Mesendoderm (in vitro differentiated cells): ENCODE measurements at regions not wholly inside any gene's neighbourhood (a gene's known extent, or its start where the extent isn't known, plus 50 kb on each side); places are given as distances from the start of the nearest gene placed in this dataset.

Experiments
- DNase-seq: peaks from one replicate; pipeline ENCODE4 v3.0.0; 2013
- H2AK5ac ChIP-seq: 2 replicates; pipeline ENCODE4 v1.6.1; 2013; ENCODE audit warnings: low read length, inconsistent platforms
- H2BK120ac ChIP-seq: 2 replicates; pipeline ENCODE4 v1.6.1; 2013; ENCODE audit warnings: low read depth, mild to moderate bottlenecking, low read length, moderate library complexity, mixed read lengths
- H2BK15ac ChIP-seq: replicated peaks from 2 replicates; pipeline ENCODE4 v1.6.1; 2013; ENCODE audit warnings: low read depth, mild to moderate bottlenecking, moderate library complexity
- H2BK5ac ChIP-seq: 2 replicates; pipeline ENCODE4 v1.6.1; 2013; ENCODE audit warnings: low read length, inconsistent platforms
- H3K18ac ChIP-seq: 2 replicates; pipeline ENCODE4 v1.6.1; 2013; ENCODE audit warnings: mild to moderate bottlenecking, low read length, mixed read lengths
- H3K23ac ChIP-seq: one replicate; pipeline ENCODE4 v1.6.1; 2013; ENCODE audit warnings: low read length
- H3K27ac ChIP-seq: 2 replicates; pipeline ENCODE4 v1.5.1; 2013; ENCODE audit warnings: low read depth, mild to moderate bottlenecking, inconsistent platforms, low read length, moderate library complexity
- H3K27me3 ChIP-seq: 2 replicates; pipeline ENCODE4 v1.6.1; 2013; ENCODE audit warnings: low read length, control low read depth, mild to moderate bottlenecking, inconsistent platforms; ENCODE audit not compliant: insufficient read depth, poor library complexity
- H3K36me3 ChIP-seq: 2 replicates; pipeline ENCODE4 v1.6.1; 2013; ENCODE audit warnings: low read length, inconsistent platforms; ENCODE audit not compliant: control insufficient read depth, insufficient read depth
- H3K4ac ChIP-seq: one replicate; pipeline ENCODE4 v1.6.1; 2013; ENCODE audit warnings: low read depth, mild to moderate bottlenecking, low read length, moderate library complexity
- H3K4me1 ChIP-seq: 2 replicates; pipeline ENCODE4 v1.6.1; 2013; ENCODE audit warnings: low read depth, low read length, inconsistent platforms; ENCODE audit not compliant: control insufficient read depth
- H3K4me2 ChIP-seq: 2 replicates; pipeline ENCODE4 v1.6.1; 2013; ENCODE audit warnings: low read length
- H3K4me3 ChIP-seq: 2 replicates; pipeline ENCODE4 v1.5.1; 2013; ENCODE audit warnings: mild to moderate bottlenecking, low read length
- H3K56ac ChIP-seq: one replicate; pipeline ENCODE4 v1.6.1; 2013; ENCODE audit warnings: low read length
- H3K79me1 ChIP-seq: 2 replicates; pipeline ENCODE4 v1.6.1; 2013; ENCODE audit warnings: low read length, inconsistent platforms
- H3K79me2 ChIP-seq: 2 replicates; pipeline ENCODE4 v1.6.1; 2013; ENCODE audit warnings: mild to moderate bottlenecking, low read length; ENCODE audit not compliant: control insufficient read depth, insufficient read depth
- H3K9ac ChIP-seq: 2 replicates; pipeline ENCODE4 v1.6.1; 2013; ENCODE audit warnings: low read length, inconsistent platforms
- H4K5ac ChIP-seq: one replicate; pipeline ENCODE4 v1.6.1; 2013; ENCODE audit warnings: low read length
- H4K8ac ChIP-seq: one replicate; pipeline ENCODE4 v1.6.1; 2013; ENCODE audit warnings: low read depth, mild to moderate bottlenecking, control low read depth, low read length, moderate library complexity
- WGBS: extraction: QIAGEN DNeasy Blood & Tissue Kit; methylation state at CpG from one replicate; pipeline ENCODE4 v1.1.7; 2013; ENCODE audit warnings: low lambda C conversion rate, missing lambda C conversion rate; ENCODE audit not compliant: insufficient coverage; ENCODE audit errors: extremely low coverage; 5-methylcytosine and 5-hydroxymethylcytosine counted together

DNA sequence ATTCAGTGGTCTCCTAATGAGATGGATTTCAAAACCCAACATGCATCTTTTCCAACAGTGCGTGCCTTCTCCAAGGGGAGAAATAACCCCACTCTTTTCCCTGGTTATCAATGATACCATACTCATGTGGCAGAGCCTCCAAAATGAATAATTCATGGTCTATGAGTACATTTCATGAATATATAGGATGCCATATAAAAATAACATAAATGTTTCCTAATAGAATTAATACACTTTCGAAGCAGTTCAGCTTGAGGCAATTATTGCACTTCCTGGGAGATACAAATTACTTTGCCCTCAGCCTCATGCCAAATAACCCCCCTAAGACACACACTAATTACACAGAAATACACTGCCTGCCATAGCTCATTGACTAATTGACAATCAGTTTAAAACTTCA lies 318.6 kb downstream of the ZSWIM6 start:
- Histone ChIP-seq H3K36me3 (no peaks in the 10 kb centered on the region), H3K18ac (no peak overlapping the region), H3K4me1 (no peaks in the 10 kb centered on the region), H3K56ac (no peak overlapping the region), H3K9ac (no peak overlapping the region), H3K79me1 (no peaks in the 10 kb centered on the region), H2BK15ac (no peak overlapping the region), H3K4me2 (no peak overlapping the region), H3K23ac (no peak overlapping the region), H3K27me3 (no peaks in the 10 kb centered on the region), H3K4me3 (no peak overlapping the region), H2AK5ac (no peak overlapping the region), H2BK5ac (no peak overlapping the region), H4K8ac (no peak overlapping the region), H3K4ac (no peak overlapping the region), H3K27ac (no peak overlapping the region), H3K79me2 (no peaks in the 10 kb centered on the region), H2BK120ac (no peak overlapping the region), H4K5ac (no peak overlapping the region)
- DNase-seq = no peak
- WGBS = no CpG with 5 or more reads among the region's 2 CpGs

DNA sequence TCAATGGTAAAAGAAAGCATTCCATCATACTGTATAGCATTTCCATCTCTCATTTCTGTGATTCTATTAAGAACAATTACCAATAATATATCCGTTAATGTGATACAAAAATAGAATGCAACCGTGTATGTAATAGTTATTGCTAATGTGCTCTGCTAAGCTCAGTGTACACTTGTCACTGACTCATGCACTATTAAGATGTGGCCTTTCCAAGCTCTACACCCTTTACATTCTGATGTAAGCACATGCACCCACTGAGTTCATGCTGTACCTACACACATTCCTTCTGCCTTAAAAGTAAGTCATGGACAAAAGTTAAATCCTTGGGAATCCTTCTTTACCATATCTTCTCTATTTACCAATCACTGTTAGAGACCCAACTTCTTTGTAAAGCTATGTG lies 319.1 kb downstream of the ZSWIM6 start:
- H3K9ac ChIP-seq = no peak overlapping the region
- H3K79me1 ChIP-seq = no peaks in the 10 kb centered on the region
- no peaks in the 10 kb centered on the region for H3K79me2 ChIP-seq
- no peaks in the 10 kb centered on the region for H3K36me3 ChIP-seq
- H3K4me2 ChIP-seq = no peak overlapping the region
- no peak overlapping the region for H2BK15ac ChIP-seq
- DNase-seq = no peak
- no peaks in the 10 kb centered on the region for H3K4me1 ChIP-seq
- no peak overlapping the region for H3K18ac ChIP-seq
- no peak overlapping the region for H3K4ac ChIP-seq
- no peak overlapping the region for H2BK5ac ChIP-seq
- no peak overlapping the region for H3K56ac ChIP-seq
- no peak overlapping the region for H4K5ac ChIP-seq
- no peak overlapping the region for H3K4me3 ChIP-seq
- H3K27me3 ChIP-seq = no peaks in the 10 kb centered on the region
- H2AK5ac ChIP-seq = no peak overlapping the region
- no peak overlapping the region for H3K27ac ChIP-seq
- no peak overlapping the region for H2BK120ac ChIP-seq
- no CpG with 5 or more reads among the region's 2 CpGs for WGBS
- no peak overlapping the region for H3K23ac ChIP-seq
- no peak overlapping the region for H4K8ac ChIP-seq

DNA sequence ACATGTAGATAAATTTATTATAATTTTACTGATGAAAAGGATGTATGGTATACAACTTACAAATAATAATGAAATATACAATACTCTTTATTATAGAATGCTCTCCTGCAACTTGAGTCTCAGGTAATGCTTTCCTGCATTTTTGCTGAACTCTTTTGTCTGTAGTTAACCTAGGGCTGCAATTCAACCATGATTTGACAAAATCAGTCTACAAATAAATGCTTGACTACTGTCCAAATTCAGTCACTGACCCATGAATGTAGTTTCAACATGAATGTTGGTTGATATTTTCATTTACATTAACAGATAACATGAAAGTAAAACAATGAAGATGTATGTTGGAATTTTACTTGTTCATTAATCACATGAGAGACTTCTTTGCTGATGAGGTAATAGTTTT lies 320.9 kb downstream of the ZSWIM6 start:
- Histone ChIP-seq H3K4me1 (no peaks in the 10 kb centered on the region), H2BK120ac (no peak overlapping the region), H3K4me2 (no peak overlapping the region), H3K4me3 (no peak overlapping the region), H4K5ac (no peak overlapping the region), H3K79me2 (no peaks in the 10 kb centered on the region), H3K23ac (no peak overlapping the region), H2AK5ac (no peak overlapping the region), H3K79me1 (no peaks in the 10 kb centered on the region), H3K27me3 (no peaks in the 10 kb centered on the region), H3K9ac (no peak overlapping the region), H2BK5ac (no peak overlapping the region), H3K36me3 (no peaks in the 10 kb centered on the region), H3K56ac (no peak overlapping the region), H2BK15ac (no peak overlapping the region), H3K4ac (no peak overlapping the region), H3K27ac (no peak overlapping the region), H3K18ac (no peak overlapping the region), H4K8ac (no peak overlapping the region)
- no peak for DNase-seq

DNA sequence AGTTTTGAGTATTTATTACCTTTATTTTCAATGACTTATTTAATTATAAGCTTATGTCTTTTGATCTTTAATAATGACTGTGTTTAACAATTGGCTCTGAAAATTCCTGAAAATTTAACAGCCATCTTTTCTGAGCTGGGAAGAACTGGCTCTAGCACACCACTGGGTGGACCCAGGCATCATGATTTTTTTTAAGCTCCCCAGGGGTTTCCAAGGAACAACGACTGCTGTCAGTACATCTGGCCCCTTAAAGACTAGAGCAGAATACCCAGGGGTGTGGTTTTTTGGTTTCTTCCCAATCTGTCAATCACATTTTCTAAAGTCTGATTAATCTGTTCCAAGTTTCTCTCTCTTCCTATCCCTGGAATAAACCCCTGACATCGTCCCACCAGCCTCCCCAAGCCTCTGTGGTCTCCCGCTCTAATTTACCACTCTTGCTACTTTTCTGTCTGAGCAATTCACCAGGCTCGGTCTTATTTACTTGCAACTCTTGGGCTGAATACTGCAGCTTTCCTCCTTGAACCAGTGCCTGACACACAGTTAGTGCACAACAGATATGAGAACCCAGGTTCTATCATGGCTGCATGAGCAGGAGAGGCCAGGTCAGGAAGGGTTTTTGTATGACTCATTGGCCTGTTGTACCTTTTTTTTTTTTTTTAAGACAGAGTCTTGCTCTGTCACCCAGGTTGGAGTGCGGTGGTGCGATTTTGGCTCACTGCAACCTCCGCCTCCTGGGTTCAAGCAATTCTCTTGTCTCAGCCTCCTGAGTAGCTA lies 321.9 kb downstream of the ZSWIM6 start:
- H3K36me3 ChIP-seq = no peaks in the 10 kb centered on the region
- H2BK15ac ChIP-seq = no peak overlapping the region
- H3K4me3 ChIP-seq = no peak overlapping the region
- no peak overlapping the region for H2AK5ac ChIP-seq
- H4K8ac ChIP-seq = no peak overlapping the region
- DNase-seq = no peak
- H4K5ac ChIP-seq = no peak overlapping the region
- H3K27ac ChIP-seq = no peak overlapping the region
- H3K9ac ChIP-seq = no peak overlapping the region
- H3K18ac ChIP-seq = no peak overlapping the region
- no peak overlapping the region for H2BK5ac ChIP-seq
- H3K56ac ChIP-seq = no peak overlapping the region
- WGBS = no CpG with 5 or more reads among the region's 7 CpGs
- H3K23ac ChIP-seq = no peak overlapping the region
- H3K4ac ChIP-seq = no peak overlapping the region
- H3K27me3 ChIP-seq = no peaks in the 10 kb centered on the region
- H3K4me2 ChIP-seq = no peak overlapping the region
- H2BK120ac ChIP-seq = no peak overlapping the region
- peaks cover 1% of the 10 kb centered on the region for H3K4me1 ChIP-seq
- H3K79me1 ChIP-seq = no peaks in the 10 kb centered on the region
- H3K79me2 ChIP-seq = no peaks in the 10 kb centered on the region

DNA sequence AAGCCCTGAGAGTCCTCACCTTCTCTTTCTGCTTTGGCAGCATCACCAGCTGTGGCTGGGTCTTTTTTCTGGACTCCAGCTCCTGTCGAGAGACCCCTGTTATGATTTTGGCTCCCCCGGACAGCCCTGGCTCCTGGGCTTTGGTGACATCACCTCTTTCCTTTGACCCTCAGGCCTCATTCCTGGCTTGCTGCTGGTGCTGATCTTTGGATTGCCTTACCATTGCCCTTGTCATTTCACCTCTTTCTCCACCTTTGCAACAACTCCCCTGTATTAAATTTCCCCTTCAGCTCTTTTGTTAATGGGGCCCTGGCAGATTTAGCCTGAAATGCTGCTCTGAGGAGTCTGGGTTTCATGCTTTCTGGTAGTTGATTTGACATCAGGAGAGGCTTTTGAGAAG lies 322.8 kb downstream of the ZSWIM6 start:
- no peak overlapping the region for H3K23ac ChIP-seq
- H2BK120ac ChIP-seq = no peak overlapping the region
- no peaks in the 10 kb centered on the region for H3K79me2 ChIP-seq
- H3K27ac ChIP-seq = no peak overlapping the region
- H3K4me1 ChIP-seq = peaks cover 2% of the 10 kb centered on the region
- no peak overlapping the region for H2BK5ac ChIP-seq
- H2AK5ac ChIP-seq = no peak overlapping the region
- no peak overlapping the region for H3K4me3 ChIP-seq
- no peaks in the 10 kb centered on the region for H3K79me1 ChIP-seq
- H4K5ac ChIP-seq = no peak overlapping the region
- no peak overlapping the region for H3K9ac ChIP-seq
- no peak overlapping the region for H3K4me2 ChIP-seq
- no CpG with 5 or more reads among the region's 2 CpGs for WGBS
- H2BK15ac ChIP-seq = no peak overlapping the region
- no peak for DNase-seq
- H3K56ac ChIP-seq = no peak overlapping the region
- H3K18ac ChIP-seq = no peak overlapping the region
- H3K4ac ChIP-seq = no peak overlapping the region
- no peaks in the 10 kb centered on the region for H3K36me3 ChIP-seq
- H3K27me3 ChIP-seq = no peaks in the 10 kb centered on the region
- no peak overlapping the region for H4K8ac ChIP-seq

DNA sequence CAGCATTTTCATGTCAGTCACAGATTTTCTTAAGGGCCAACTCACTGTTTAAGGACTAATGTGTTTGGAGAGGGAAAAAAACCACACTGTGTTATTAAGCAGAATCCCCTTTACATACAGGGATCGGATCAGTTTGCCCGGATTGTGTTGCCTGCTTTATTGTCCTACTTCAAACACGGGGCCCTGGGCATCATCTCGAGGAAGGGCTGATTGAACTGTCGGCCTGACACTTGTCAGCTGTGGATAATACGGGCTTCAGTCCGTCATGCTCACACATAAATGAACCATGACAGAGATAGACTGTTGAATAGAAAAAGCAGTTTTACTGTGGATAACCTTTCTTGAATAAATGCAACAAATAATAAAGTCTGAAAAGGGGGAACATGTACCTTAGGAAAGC lies 325.0 kb downstream of the ZSWIM6 start:
- Histone ChIP-seq H3K23ac (no peak overlapping the region), H2BK15ac (no peak overlapping the region), H3K27ac (no peak overlapping the region), H2BK5ac (no peak overlapping the region), H3K79me1 (no peaks in the 10 kb centered on the region), H3K18ac (no peak overlapping the region), H3K4me1 (peaks cover 2% of the 10 kb centered on the region), H3K4ac (no peak overlapping the region), H3K36me3 (no peaks in the 10 kb centered on the region), H3K4me2 (no peak overlapping the region), H4K5ac (no peak overlapping the region), H3K4me3 (no peak overlapping the region), H4K8ac (no peak overlapping the region), H2BK120ac (no peak overlapping the region), H3K9ac (no peak overlapping the region), H3K79me2 (no peaks in the 10 kb centered on the region), H3K27me3 (no peaks in the 10 kb centered on the region), H3K56ac (no peak overlapping the region), H2AK5ac (no peak overlapping the region)
- no peak for DNase-seq
- no CpG with 5 or more reads among the region's 7 CpGs for WGBS
